ENCODE measurements at regions not wholly inside any gene's neighbourhood (a gene's known extent, or its start where the extent isn't known, plus 50 kb on each side); places are given as distances from the start of the nearest gene placed in this dataset.

DNA sequence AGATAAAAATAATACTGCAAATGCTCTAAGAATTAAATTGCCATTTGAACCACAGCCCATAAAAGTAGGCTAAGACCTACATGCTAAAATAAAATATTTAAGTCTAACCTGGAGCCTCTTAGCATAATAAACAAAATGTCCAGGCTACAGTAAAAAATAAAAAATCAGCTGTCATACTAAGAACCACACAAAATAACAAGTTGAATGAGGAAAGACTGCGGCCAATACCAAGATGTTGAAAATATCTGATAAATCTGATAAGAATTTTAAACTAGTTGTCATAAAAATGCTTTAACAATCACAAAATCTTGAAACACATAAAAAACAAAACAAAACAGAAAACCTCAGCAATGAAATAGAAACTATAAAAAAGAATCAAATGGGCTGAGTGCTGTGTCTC, 336.9 kb upstream of the MSX2 start:
- TF ChIP-seq EZH2 (IDR thresholded peaks at IDR 0.05; ENCODE audit: low read length, missing control alignments): no peak
- TF ChIP-seq, protein P1, sequence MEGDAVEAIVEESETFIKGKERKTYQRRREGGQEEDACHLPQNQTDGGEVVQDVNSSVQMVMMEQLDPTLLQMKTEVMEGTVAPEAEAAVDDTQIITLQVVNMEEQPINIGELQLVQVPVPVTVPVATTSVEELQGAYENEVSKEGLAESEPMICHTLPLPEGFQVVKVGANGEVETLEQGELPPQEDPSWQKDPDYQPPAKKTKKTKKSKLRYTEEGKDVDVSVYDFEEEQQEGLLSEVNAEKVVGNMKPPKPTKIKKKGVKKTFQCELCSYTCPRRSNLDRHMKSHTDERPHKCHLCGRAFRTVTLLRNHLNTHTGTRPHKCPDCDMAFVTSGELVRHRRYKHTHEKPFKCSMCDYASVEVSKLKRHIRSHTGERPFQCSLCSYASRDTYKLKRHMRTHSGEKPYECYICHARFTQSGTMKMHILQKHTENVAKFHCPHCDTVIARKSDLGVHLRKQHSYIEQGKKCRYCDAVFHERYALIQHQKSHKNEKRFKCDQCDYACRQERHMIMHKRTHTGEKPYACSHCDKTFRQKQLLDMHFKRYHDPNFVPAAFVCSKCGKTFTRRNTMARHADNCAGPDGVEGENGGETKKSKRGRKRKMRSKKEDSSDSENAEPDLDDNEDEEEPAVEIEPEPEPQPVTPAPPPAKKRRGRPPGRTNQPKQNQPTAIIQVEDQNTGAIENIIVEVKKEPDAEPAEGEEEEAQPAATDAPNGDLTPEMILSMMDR (conservative IDR thresholded peaks at IDR 0.05 in 1 of 2, IDR thresholded peaks at IDR 0.05 in 1 of 2; ENCODE audit: low read depth in 1 of 2, low read length in 2 of 2): no peak
